ENCODE measurements at regions not wholly inside any gene's neighbourhood (a gene's known extent, or its start where the extent isn't known, plus 50 kb on each side); places are given as distances from the start of the nearest gene placed in this dataset.

- DNase-seq = no peak
Observed at GRCh38 chr9:88933607-88934379, 57.5 kb upstream of the S1PR3 start.

- no peak for DNase-seq
Observed at GRCh38 chr9:88934876-88935535, 56.3 kb upstream of the S1PR3 start.

- DNase-seq = no peak
Observed at GRCh38 chr9:88936132-88936531, 55.1 kb upstream of the S1PR3 start.

- no peak for DNase-seq
Observed at GRCh38 chr9:88936668-88937067, 54.6 kb upstream of the S1PR3 start.

- DNase-seq = no peak
Observed at GRCh38 chr9:88937248-88937647, 54.0 kb upstream of the S1PR3 start.

GRCh38 chr9:88938189-88938588, 53.1 kb upstream of the S1PR3 start:
- no peak for DNase-seq
